HepG2 (cell line): ENCODE measurements at regions not wholly inside any gene's neighbourhood (a gene's known extent, or its start where the extent isn't known, plus 50 kb on each side); places are given as distances from the start of the nearest gene placed in this dataset.

Experiments used
- CTCF ChIP-seq: sonication (generic); formaldehyde crosslinking; IDR thresholded peaks from 2 replicates; pipeline ENCODE4 v1.5.0; 2020; ENCODE audit warnings: mild to moderate bottlenecking, missing genetic modification reagents, moderate library complexity
- EZH2 ChIP-seq: conservative IDR thresholded peaks from 2 replicates; pipeline ENCODE4 v1.6.1; 2012; ENCODE audit warnings: mild to moderate bottlenecking, low read depth, low read length, moderate library complexity
- TF ChIP-seq, protein P1 (sequence below): IDR thresholded peaks from 2 replicates; pipeline ENCODE4 v1.6.1; 2012; ENCODE audit warnings: low read length, improper control_type of control experiment

DNA sequence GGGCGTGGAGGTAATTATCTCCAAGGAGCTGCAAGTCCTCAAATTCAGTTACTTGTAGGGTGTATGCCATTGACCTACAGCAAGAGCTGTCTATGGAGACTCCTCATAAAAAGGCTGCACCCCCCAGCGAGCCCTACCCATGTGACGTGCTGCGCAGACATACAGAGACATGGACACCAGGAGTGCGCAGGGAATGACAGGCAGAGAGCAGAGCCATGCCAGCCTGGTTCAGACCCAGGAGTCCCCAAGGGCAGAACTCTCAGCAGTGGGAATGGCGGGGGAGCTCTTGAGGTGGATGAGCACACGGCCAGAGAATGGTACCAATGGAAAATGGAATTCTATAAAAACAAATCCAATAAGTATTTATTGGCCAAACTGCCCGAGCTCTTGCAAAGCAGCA lies 310.1 kb downstream of the MYCN start:
- TF ChIP-seq, protein P1, sequence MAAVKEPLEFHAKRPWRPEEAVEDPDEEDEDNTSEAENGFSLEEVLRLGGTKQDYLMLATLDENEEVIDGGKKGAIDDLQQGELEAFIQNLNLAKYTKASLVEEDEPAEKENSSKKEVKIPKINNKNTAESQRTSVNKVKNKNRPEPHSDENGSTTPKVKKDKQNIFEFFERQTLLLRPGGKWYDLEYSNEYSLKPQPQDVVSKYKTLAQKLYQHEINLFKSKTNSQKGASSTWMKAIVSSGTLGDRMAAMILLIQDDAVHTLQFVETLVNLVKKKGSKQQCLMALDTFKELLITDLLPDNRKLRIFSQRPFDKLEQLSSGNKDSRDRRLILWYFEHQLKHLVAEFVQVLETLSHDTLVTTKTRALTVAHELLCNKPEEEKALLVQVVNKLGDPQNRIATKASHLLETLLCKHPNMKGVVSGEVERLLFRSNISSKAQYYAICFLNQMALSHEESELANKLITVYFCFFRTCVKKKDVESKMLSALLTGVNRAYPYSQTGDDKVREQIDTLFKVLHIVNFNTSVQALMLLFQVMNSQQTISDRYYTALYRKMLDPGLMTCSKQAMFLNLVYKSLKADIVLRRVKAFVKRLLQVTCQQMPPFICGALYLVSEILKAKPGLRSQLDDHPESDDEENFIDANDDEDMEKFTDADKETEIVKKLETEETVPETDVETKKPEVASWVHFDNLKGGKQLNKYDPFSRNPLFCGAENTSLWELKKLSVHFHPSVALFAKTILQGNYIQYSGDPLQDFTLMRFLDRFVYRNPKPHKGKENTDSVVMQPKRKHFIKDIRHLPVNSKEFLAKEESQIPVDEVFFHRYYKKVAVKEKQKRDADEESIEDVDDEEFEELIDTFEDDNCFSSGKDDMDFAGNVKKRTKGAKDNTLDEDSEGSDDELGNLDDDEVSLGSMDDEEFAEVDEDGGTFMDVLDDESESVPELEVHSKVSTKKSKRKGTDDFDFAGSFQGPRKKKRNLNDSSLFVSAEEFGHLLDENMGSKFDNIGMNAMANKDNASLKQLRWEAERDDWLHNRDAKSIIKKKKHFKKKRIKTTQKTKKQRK = no peak
- TF ChIP-seq EZH2 = no peak
- TF ChIP-seq CTCF (CRISPR knock-in tag) = no peak
